ENCODE measurements at regions not wholly inside any gene's neighbourhood (a gene's known extent, or its start where the extent isn't known, plus 50 kb on each side); places are given as distances from the start of the nearest gene placed in this dataset.

DNA sequence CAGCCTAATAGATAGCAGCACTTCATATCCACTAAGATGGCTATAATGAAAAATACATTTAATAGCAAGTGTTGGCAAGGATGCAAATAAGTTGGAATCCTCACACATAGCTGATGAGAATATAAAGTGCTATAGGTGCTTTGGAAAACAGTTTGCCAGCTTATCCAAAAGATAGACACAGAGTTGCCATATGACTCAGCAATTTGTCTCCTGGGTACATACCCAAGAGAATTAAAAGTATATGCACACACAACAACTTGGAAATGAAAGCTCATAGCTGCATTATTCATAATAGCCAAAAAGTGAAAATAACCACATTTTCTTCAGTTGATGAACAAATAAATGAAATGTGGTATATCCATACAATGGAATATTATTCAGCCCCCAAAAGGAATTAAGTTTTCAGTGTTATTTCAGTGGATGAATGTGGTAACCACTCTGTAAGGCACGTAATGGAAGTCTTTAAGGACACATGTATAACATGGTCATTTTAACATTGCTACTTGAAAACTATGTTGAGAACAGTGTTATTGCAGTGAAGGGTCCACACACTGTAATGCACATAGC lies 320.9 kb upstream of the ADGRL3 start:
- WGBS, 2 experiments (ENCODE audit: extremely low coverage in 1 of 2, insufficient coverage in 1 of 2, insufficient read length in 1 of 2, insufficient replicate concordance in 2 of 2, low coverage in 1 of 2, low lambda C conversion rate in 2 of 2, missing lambda C conversion rate in 1 of 2), result 79% methylated on average over 1 of the region's 1 CpG; no CpG with 5 or more reads in 1 of the 2 experiments
- TF ChIP-seq JUN (IDR thresholded peaks at IDR 0.05; ENCODE audit: low read depth, low read length) (no peak), NRF1 (IDR thresholded peaks at IDR 0.05; ENCODE audit: low read depth, low read length) (no peak), FOSL1 (IDR thresholded peaks at IDR 0.05; ENCODE audit: insufficient read depth, low read depth, low read length) (no peak), TAF7 (optimal IDR thresholded peaks at IDR 0.05; ENCODE audit: borderline replicate concordance, low read depth, low read length) (no peak), RFX5 (IDR thresholded peaks at IDR 0.05; ENCODE audit: borderline replicate concordance, low read depth, low read length) (no peak), SIN3A (conservative IDR thresholded peaks at IDR 0.05 in 1 of 2, IDR thresholded peaks at IDR 0.05 in 1 of 2; ENCODE audit: low read depth in 1 of 2, low read length in 2 of 2) (no peak), ZNF274 (IDR thresholded peaks at IDR 0.05; ENCODE audit: borderline replicate concordance, extremely low read depth, low read length) (no peak), CHD1 (IDR thresholded peaks at IDR 0.05; ENCODE audit: low read depth, low read length) (no peak), CBX5 (IDR thresholded peaks at IDR 0.05; ENCODE audit: low read depth, low read length) (no peak)
- TF ChIP-seq, protein P1, sequence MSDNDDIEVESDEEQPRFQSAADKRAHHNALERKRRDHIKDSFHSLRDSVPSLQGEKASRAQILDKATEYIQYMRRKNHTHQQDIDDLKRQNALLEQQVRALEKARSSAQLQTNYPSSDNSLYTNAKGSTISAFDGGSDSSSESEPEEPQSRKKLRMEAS (IDR thresholded peaks at IDR 0.05), result no peak
- no peak overlapping the region for H3K27ac ChIP-seq (ENCODE audit: low read depth, low read length)
- no peak overlapping the region for H3K56ac ChIP-seq (replicated peaks; ENCODE audit: insufficient read length, low read depth, low read length)
- no peak overlapping the region for H2AK5ac ChIP-seq (ENCODE audit: low read depth, low read length)
- no peak overlapping the region for H4K91ac ChIP-seq (replicated peaks; ENCODE audit: insufficient read length, low read length)
- H3K9ac ChIP-seq (replicated peaks in 1 of 4; ENCODE audit: extremely low read depth in 1 of 4, low read depth in 3 of 4, low read length in 3 of 4), result no peak overlapping the region
- H3K4me1 ChIP-seq (replicated peaks in 1 of 4; ENCODE audit: control insufficient read depth in 3 of 4, insufficient read depth in 4 of 4, low read length in 3 of 4), result no peaks in the 10 kb centered on the region
- DNase-seq (ENCODE audit: low read depth in 1 of 2, low spot score in 2 of 2) (no peak), FAIRE-seq (no peak)
- no peaks in the 10 kb centered on the region for H3K9me3 ChIP-seq (ENCODE audit: insufficient read depth in 2 of 2, low read depth in 1 of 2, low read length in 1 of 2)
- H4K8ac ChIP-seq (ENCODE audit: extremely low read depth, insufficient read depth, low read length), result no peak overlapping the region
- no peak overlapping the region for H2BK12ac ChIP-seq (ENCODE audit: low read depth, low read length)
- CTCF ChIA-PET (ENCODE audit: partially characterized antibody), result no interaction called here
- POLR2A ChIA-PET (ENCODE audit: partially characterized antibody), result no interaction called here
- H3K23ac ChIP-seq (ENCODE audit: insufficient read length), result no peak overlapping the region
- no peak overlapping the region for H2AFZ ChIP-seq (ENCODE audit: low read length)
- no peak overlapping the region for H2BK20ac ChIP-seq (ENCODE audit: low read length)
- no peak overlapping the region for H3K4me3 ChIP-seq (ENCODE audit: extremely low read depth in 1 of 4, insufficient read depth in 2 of 4, low read depth in 3 of 4, low read length in 4 of 4)
- H2BK120ac ChIP-seq (replicated peaks; ENCODE audit: low read depth, low read length), result no peak overlapping the region
- H3K14ac ChIP-seq (ENCODE audit: insufficient read length), result no peak overlapping the region
- H3K4me2 ChIP-seq (ENCODE audit: insufficient read depth in 1 of 2, low read depth in 2 of 2, low read length in 2 of 2), result no peak overlapping the region
- H2BK5ac ChIP-seq (ENCODE audit: low read depth, low read length), result no peak overlapping the region
- H3K27me3 ChIP-seq (replicated peaks in 1 of 4; ENCODE audit: control insufficient read depth in 3 of 4, extremely low read depth in 1 of 4, insufficient read depth in 3 of 4, low read length in 3 of 4), result no peaks in the 10 kb centered on the region
- no peaks in the 10 kb centered on the region for H4K20me1 ChIP-seq (replicated peaks in 1 of 2; ENCODE audit: control insufficient read depth in 1 of 2, insufficient read depth in 2 of 2, low read length in 2 of 2)
- H3K4ac ChIP-seq (replicated peaks; ENCODE audit: insufficient read length, low read depth, low read length), result no peak overlapping the region
- H3K18ac ChIP-seq (ENCODE audit: extremely low read depth, low read length), result no peak overlapping the region
- no peaks in the 10 kb centered on the region for H3K36me3 ChIP-seq (ENCODE audit: control insufficient read depth in 2 of 4, insufficient read depth in 4 of 4, low read length in 3 of 4)
- no peaks in the 10 kb centered on the region for H3K79me1 ChIP-seq (ENCODE audit: low read depth, low read length)
- H4K5ac ChIP-seq (ENCODE audit: insufficient read length, low read depth, low read length), result no peak overlapping the region
- no peaks in the 10 kb centered on the region for H3K79me2 ChIP-seq (ENCODE audit: control insufficient read depth in 1 of 2, insufficient read depth in 2 of 2, low read length in 2 of 2)
- no peaks in the 10 kb centered on the region for H3K23me2 ChIP-seq (ENCODE audit: low read depth, low read length)
- H2BK15ac ChIP-seq (ENCODE audit: low read length), result no peak overlapping the region
